ENCODE measurements at regions not wholly inside any gene's neighbourhood (a gene's known extent, or its start where the extent isn't known, plus 50 kb on each side); places are given as distances from the start of the nearest gene placed in this dataset.

DNA sequence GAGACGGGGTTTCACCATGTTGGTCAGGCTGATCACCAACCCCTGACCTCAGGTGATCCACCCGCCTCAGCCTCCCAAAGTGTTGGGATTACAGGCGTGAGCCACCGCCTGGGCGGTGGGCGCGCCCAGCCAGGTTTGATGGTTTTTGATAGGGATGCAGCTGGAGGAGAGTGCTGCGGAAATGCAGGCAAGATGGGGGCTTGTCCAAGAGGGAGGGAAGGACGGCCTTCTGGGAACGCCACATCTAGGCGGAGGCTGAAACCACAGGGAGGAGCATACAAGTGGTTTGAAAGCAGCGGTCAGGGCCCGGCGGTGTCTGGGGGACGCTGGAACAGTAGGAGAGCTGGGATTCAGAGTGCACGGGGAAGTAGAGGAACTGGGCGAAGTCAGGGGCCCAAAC lies 134.6 kb downstream of the VRK1 start:
- DNase-seq = no peak

DNA sequence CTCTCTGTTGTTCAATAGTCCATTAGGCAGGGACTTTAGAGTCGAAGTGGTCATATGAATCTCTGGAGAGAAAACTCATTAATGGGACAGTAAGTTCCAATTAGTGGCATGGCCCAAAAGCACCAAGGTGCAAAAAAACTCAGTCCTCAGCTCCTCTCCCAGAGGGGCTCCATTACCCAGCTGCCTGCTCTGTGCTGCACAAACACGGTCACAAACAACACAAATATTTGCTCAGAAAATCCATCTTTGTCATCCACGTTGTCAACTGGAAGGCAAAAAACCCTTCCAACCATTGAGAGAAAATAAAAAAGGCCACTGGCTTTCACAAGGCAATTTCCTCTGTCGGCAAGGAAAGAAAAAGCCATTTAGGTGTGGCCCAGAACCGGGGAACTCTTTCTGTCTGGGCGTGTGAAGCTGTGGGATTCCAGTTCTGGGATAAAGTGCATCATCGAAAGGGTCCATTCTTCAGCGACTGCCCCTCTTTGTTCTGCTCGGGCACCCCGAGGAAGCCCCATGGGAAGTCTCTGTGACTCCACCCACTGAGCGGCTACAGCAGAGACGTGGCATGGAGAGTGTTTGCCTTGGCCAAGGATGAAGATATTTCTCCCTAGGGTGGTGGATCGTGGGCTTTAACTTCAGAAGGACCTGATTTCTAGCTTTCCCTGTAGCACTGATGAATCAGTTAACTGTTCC lies 137.6 kb downstream of the VRK1 start:
- DNase-seq = no peak

DNA sequence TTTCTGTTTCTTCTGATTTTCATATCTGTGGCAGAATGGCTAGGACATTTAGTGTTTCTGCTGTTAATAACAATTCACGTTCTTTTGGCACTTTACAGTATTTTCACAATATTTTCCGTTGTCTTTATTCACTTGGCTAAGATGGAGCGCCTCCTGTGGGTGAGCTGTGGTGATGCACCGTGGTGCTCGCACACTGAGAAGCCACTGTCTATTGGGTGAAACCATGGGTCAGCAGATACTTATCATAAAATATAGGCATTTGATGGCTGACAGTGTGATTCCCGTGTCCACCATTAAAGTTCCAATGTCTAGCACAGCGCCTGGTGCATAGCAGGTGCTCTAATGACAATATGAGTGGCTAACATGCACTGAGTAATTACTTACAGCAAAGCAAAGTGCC lies 141.8 kb downstream of the VRK1 start:
- DNase-seq = no peak

DNA sequence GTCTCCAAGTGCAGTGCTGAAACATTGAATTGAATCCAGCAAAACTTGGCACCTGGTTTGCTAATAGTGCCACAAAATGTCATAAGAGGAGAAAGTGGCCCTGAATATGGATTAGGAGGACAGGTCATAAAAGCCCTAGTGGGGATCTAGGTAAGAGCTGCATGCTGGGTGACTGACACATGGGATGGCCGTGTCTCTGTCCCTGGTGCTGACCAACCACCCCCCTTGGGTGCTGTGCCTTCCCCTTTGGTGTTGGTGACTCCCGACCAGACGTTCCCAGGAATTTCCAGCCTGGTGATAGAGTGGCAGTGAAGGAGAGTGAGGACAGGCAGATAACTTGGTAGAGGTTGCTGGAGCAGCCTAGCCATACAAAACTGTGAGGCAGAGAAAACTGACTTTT lies 142.8 kb downstream of the VRK1 start:
- no peak for DNase-seq

DNA sequence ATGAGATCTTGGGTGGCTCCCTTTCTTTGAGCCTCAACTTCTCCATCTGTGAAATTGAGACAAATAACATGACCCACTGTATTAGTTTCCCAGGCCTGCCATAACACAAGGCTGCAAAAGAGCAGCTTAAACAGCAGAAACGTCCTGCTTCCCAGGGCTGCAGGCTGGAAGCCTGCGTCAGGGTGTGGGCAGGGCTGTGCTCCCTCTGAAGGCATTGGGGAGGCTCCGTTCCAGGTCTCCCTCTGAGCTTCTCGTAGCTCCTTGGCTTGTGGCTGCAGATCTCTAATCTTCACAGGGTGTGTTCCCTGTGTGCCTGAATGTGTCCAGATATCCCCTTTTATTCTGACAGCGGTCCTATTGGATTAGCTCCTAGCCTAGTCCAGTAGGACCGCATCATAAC lies 147.1 kb downstream of the VRK1 start:
- no peak for DNase-seq

DNA sequence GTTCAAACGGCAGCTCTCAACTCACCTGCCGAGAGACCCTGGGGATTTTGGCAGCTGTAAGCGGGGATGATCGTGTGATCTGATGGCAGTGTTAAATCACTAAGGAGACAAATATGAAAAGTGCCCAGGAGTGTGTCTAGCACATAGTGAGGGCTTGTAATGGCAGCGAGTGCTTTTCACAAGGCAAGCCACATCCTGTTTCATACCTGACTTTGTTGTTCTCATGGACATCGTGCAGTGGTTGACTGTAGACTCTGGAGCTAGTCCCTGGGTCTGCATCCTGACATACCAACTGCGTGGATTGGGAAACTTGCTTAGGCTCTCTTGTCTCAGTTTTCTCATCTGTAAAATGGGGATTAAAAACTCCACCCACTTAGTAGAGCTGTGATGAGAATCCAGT lies 148.5 kb downstream of the VRK1 start:
- DNase-seq = no peak

DNA sequence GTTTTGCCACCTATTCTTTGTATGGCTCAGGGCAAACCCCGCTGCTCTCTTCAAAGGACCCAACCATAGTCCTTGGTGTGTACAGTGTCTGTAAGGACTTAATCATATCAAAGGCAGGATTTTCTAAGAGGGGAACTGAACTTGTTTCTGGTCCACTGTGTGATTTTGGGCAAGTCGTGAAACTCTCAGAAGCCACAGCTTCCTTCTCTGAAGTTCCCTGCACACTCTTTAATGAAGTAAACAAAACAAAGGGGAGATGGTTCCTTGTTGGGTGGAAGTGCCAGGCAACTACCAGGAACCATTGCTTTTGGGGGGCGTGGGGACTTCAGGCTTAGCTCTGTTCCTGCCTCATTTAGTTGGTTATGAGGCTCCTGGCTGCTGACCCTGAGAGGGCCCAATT lies 152.4 kb downstream of the VRK1 start:
- no peak for DNase-seq

DNA sequence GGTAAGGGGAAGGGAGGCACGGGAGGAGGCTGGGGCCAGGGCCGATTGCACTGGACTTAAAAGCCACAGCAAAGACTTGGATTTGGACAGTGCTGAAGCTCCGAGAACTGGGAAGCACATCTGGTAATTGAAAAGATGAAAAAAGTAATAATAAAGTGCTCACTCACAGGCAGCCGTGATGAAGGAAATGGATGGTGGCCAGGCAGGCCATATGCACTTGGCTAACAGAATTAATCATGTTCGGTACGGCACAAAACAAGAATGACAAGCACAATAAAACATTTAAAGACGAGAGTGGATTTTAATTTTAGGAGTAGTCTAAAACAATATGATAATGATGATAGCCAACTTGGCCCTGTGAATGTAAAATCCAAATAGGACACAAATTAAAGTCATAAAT lies 154.3 kb downstream of the VRK1 start:
- no peak for DNase-seq

DNA sequence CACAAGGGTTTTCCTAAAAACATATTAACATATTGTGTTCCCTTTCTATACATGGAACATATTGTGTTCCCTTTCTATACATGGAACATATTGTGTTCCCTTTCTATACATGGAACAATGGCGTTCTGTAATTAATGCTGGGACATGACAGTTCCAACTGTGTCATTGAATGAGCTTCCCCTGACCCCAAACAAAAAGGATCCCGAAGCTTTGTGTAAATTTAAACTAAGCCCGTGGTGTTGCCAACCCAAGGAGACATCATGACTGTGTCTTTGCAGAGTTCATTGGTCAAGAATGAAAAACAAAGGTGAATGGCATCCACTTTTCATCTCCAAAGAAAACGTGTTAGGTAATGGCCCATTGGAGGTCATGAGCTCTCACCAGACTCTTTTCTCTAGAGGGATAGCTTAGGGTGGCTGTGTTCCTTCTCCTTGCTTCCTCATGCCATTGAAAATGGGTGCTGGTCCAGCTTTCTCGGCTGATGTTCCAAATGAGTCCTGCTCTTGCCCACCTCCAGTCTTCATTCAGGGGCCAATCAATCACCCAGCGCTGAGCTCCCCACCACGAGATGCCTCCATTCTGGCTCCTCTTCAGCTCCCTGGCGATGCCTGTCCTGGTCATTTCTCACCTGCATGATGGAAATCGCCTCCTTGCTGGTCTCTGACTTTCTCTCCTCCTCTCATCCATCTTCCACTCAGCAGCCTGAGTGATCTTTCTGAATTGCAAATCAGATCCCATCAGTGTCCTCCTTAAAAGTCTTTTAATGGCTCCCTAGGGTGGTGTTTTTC lies 156.1 kb downstream of the VRK1 start:
- DNase-seq = no peak

DNA sequence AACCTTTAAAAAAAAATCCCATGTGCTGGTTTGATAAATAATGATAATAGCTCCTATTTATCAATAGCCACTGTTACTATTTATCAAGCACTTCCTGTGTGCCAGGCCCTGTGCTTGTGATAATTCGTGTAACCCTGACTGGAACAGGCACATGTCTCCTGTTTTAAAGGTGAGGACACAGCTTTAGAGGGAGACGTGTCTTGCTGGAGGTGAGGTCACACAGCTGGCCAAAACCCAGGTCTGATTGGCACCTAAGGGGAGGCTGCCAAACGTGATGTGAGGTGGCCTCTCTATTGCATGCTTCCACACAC lies 156.6 kb downstream of the VRK1 start:
- no peak for DNase-seq

DNA sequence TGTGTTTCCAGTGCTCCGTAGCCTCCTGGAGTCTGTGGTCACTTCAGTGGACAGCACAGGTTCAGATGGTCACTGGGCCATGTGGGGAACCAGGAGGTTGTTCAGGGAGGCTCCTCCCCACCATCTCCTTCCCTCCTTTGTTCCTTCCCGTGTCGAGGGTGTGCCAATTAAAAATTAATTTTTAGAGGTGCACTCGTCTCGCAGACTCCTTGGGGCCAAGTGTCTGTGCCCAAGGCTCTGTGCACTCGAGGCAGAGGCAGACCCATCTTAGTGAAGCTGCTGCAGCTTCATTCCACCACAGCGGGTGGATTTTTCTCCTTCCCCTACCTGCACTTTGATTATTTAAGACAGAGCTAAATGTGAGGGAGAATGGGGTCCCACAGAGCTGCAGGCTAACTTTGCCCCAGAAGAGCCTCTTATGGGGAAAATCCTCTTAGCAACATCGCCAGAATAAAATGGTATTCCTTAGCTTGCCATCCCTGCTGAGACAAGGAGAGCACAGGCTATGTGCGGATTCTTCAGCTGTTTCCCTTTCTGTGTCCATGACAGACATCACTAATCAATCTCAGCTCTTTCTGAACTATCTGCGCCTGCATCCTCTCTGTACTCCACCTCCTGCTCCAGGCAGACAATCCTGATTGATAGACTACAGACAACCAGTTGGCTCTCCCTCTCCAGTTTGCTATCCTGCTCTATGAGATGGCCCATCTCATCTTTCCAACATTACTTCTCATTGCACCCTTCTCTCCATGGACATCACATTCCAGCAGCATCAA lies 159.5 kb downstream of the VRK1 start:
- DNase-seq = no peak

DNA sequence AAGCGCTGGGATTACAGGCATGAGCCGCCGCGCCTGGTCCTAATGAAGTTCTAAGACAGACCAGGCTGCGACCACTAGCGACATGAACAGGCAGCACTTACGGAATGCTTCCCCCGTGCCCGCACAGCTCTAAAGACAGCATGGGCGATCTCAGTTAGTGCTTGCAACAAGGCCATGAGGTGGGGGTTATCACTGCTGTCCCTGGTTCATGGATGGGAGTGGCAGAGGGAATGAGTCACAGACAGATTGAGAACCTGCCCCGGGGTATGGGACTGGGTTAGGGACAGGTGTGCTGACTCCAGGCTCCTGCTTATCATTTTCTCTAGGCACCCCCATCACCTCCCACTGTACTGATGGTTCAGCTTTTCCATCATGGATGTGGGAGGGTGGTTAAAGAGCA lies 160.9 kb downstream of the VRK1 start:
- DNase-seq = no peak

DNA sequence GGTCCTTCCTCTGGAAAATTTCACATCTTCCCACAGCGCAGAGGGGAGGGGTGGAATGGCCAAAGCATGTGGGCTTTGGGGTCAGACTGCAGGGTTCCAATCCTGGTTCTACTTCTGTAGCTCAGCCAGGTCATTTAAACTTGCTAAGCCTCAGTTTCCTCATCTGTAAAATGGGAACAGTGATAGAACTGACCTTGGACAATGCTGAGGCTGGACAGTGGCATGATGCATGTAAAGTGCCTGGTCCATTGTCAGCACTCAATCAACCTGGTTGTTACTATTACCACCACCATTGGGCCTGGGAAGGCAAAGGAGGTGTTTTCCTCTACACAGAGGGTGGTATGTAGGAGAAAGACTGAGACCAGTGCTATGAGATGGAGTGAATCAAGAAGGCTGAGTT lies 162.8 kb downstream of the VRK1 start:
- no peak for DNase-seq

DNA sequence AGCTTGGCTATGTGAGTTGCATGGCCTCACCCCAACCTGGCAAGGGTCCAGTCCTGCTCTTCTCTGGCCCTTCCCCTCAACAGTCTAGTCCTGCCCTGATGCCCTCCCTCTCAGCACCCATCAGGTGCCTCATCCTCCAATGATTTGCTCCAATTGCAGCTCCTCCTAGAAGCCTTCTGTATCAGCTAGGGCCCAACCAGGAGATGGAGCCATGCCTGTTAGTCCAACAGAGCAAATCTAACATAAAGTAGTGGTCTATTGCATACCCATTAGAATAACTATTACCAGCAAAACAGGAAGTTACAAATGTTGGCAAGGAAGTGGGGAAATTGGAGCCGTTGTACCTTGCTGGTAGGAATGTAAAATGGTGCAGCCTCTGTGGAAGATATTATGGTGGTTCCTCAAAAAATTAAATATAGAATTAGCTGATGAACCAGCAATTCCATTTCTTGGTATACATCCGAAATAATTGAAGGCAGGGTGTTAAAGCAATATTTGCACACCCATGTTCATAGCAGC lies 163.5 kb downstream of the VRK1 start:
- no peak for DNase-seq

DNA sequence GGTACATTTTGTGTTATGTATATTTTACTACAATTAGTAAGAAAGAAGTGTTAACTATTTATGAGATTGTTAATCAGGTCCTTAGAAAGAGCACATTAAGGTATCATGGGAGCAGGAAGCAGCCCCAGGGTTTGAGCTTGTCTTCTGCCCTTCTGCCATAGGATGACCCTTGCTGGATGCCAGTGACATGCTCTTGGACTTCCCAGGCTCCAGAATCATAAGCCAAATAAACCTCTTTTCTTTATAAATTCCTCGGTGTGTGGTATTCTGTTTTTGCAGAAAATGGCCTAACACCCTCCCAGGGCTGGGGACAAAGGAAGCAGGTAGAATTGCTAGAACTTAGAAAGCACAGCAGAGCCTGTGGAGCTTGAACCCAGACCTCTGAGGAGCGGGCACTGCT lies 164.7 kb downstream of the VRK1 start:
- DNase-seq = no peak

DNA sequence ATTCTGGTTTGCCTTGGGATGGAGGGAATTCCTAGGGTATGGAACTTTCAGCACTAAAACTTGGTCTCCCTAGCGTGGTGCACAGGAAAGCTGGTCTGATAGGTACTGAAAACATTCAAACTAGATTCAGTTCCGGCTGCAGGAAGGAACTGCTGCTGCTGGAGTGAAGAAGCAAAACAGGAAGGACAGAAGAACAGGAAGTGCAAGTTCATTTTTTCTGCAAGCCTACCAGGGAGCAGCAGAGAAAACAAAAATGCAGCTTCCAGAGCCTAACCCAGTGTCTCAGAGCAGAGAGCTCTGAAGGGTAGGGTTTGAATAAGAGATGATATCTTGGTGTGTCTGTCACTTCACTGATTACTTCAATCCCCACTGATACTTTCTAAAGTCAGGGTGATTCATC lies 165.2 kb downstream of the VRK1 start:
- no peak for DNase-seq

DNA sequence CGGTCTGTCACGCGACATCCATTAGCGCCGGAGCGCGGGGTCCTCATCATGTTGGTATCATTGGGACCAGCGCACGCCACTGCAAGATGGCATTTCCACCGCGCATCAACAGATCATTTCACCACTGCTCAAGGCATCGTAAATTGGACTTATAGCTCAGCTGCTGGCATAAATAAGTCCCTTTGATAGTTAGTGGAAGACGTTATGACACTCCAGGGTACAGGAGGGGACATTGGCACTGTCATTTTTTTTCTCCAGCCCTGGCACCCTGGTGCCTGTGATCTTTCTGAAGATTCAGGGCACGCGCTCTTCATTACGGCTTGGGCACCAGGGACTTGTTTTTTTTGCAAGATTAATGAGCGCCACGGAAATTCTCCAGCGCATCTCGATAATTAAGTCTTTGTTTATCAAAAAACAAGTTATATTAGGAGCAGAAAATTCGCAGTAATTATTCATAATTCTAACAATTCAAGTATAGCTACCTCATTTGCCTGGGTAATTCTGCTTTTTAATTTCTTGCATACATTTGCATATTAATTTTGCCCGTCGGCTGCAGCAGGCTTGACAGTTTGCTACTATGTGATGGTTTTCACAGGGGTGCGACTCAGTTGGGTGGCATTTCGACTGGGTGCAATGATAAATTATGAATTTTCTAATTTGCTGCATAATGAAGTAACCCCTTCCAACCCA lies 167.7 kb downstream of the VRK1 start:
- DNase-seq = no peak

DNA sequence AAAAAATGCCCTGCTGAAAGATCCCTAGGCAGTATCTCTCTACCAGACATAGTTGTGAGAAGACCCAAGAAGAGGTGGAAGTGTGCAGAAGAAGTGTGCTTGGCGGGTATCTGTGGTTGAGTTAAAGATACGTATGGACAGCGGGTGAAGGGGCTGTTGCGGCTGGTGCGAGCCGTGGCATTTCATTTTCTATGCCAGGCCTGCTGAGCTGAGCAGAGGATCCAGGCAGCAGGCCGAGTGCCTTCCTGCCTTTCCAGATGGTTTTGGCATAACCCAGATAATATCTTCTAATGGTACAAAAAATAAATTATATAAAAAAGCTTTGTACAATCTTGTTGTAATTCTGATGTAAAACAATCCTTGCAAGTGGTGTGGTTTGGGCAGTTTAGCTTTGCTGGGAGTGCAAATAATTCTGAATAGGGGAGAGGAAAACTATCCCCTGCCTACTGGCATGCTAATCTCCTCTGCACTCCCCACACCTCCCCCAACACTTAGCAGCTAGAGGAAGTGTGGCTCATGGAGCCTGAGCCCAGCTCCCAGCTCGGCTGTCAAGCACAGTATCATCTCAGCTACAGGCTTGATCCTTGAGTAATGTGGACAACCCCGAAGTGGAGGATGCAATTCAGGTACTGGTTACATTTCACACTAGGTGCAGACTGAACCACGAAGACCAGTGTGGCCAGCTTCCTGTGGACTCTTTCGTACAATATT lies 168.9 kb downstream of the VRK1 start:
- no peak for DNase-seq

DNA sequence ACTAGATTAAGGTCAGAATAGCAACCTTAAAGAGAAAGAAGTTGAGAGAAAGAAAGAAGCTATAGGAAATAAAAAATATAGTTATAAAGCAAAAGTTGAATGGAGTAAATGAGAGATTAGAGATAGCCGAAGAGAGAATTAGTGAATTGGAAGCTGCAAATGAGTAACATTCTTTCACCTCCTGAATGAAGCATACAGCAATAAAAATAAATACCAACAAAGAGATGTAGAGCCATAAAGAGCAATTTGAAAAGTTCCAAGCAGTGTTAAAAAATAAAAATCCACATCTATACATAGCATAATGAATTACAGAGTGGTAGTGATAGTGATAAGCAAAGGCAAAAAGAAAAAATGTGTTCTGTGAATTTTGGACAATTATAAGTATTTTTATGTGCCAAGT lies 177.9 kb downstream of the VRK1 start:
- DNase-seq = no peak

DNA sequence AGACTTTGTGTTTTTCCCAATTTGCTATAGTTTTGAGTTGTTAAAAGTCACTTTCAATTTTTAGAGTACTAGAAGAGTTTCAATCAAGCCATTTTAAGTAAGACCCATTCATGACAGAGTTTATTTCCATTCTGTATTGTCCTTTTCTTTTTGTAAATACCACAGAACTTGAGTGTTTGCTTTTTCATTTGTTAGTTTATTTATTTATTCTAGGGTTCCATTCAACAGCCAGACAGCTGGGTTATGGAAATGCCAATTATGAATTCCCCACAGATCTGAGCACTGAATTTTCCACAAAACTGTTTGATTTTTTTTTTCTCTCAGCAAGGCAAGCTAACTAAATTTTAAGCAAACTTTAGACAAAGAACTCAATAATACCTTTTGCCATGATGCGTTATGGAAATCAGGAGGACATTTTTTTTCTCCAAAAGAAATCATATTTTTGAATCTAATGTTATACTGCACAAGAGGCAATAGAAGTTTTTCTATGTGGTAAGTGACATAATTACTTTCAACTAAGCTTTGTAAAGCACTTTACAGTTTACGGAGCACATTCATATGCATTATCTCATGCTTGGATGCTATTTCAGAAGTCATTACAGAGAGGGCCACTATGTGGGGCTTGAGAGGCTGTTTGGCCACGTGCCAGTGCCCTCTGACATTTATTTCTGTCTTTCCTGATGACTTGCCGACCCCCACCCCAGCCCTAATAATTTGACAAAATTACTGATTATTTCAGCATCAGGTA lies 181.5 kb downstream of the VRK1 start:
- no peak for DNase-seq

DNA sequence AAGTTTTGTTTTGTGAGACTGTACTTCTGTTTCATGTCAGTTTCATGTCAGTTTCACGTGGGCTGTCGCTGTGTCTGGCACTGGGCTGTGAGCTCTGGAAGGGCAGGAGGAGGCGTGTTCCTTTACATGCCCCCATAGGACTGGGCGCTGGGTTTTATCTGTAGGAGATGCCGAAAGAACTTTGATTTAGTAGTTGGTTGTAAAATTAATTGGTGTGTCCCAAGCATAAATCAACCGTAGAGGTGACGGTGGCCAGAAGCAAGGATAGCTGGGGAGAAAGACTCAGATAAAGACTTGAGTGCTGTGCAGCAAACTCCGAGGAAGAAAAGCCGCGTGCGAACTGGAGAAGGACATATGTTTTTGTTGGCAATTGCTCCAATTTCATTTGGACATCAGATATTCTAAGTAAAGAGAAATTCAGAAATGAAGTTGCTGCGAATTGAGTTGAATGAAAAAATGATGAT lies 182.5 kb downstream of the VRK1 start:
- DNase-seq = no peak

Measured in muscle of arm (tissue), 1 donor.